H9 (cell line): ENCODE measurements at regions not wholly inside any gene's neighbourhood (a gene's known extent, or its start where the extent isn't known, plus 50 kb on each side); places are given as distances from the start of the nearest gene placed in this dataset.

Source experiments
- DNase-seq: peaks from one replicate; pipeline ENCODE4 v3.0.0-alpha.2; 2017
- H2AFZ ChIP-seq: one replicate; pipeline ENCODE4 v1.6.1; 2013; ENCODE audit warnings: mild to moderate bottlenecking, low read length, control low read depth, moderate library complexity
- H2AK5ac ChIP-seq: 2 replicates; pipeline ENCODE4 v1.6.1; 2013; ENCODE audit warnings: low read length, control low read depth, mixed read lengths; ENCODE audit not compliant: insufficient read length
- H2BK120ac ChIP-seq: one replicate; pipeline ENCODE4 v1.6.1; 2013; ENCODE audit warnings: low read depth, mild to moderate bottlenecking, low read length, control low read depth, inconsistent platforms; ENCODE audit not compliant: poor library complexity, severe bottlenecking
- H2BK12ac ChIP-seq: 2 replicates; pipeline ENCODE4 v1.6.1; 2013; ENCODE audit warnings: low read length, control low read depth, mixed read lengths, low read depth; ENCODE audit not compliant: insufficient read length
- H2BK15ac ChIP-seq: 2 replicates; pipeline ENCODE4 v1.6.1; 2013; ENCODE audit warnings: low read depth, low read length, control low read depth
- H2BK20ac ChIP-seq: one replicate; pipeline ENCODE4 v1.6.1; 2013; ENCODE audit warnings: low read depth, mild to moderate bottlenecking, low read length, control low read depth, inconsistent platforms; ENCODE audit not compliant: poor library complexity, severe bottlenecking
- H2BK5ac ChIP-seq: 2 replicates; pipeline ENCODE4 v1.6.1; 2013; ENCODE audit warnings: low read length, control low read depth, mixed read lengths; ENCODE audit not compliant: insufficient read length
- H3K14ac ChIP-seq: 2 replicates; pipeline ENCODE4 v1.6.1; 2013; ENCODE audit warnings: low read length, control low read depth; ENCODE audit not compliant: insufficient read depth
- H3K18ac ChIP-seq: 2 replicates; pipeline ENCODE4 v1.6.1; 2013; ENCODE audit warnings: low read depth, mild to moderate bottlenecking, mixed read lengths, low read length, control low read depth; ENCODE audit not compliant: insufficient read length
- H3K23ac ChIP-seq: 2 replicates; pipeline ENCODE4 v1.6.1; 2013; ENCODE audit warnings: low read length, control low read depth, mixed read lengths, low read depth; ENCODE audit not compliant: insufficient read length
- H3K23me2 ChIP-seq: 2 replicates; pipeline ENCODE4 v1.6.1; 2013; ENCODE audit warnings: low read depth, mild to moderate bottlenecking, mixed read lengths, low read length, control low read depth; ENCODE audit not compliant: insufficient read length, poor library complexity, severe bottlenecking
- H3K27ac ChIP-seq: 2 replicates; pipeline ENCODE4 v1.5.1; 2013; ENCODE audit warnings: low read length, control low read depth, mixed read lengths, low read depth; ENCODE audit not compliant: insufficient read length
- H3K27me3 ChIP-seq: 2 replicates; pipeline ENCODE4 v1.6.1; 2013; ENCODE audit warnings: low read length, control low read depth, inconsistent platforms; ENCODE audit not compliant: insufficient read depth
- H3K4ac ChIP-seq: 2 replicates; pipeline ENCODE4 v1.6.1; 2013; ENCODE audit warnings: low read depth, mild to moderate bottlenecking, control low read depth, inconsistent platforms, low read length, moderate library complexity
- H3K4me1 ChIP-seq: 2 replicates; pipeline ENCODE4 v1.6.1; 2013; ENCODE audit warnings: low read length, control low read depth, inconsistent platforms; ENCODE audit not compliant: insufficient read depth
- H3K4me2 ChIP-seq: 2 replicates; pipeline ENCODE4 v1.6.1; 2013; ENCODE audit warnings: low read length, control low read depth, mixed read lengths; ENCODE audit not compliant: insufficient read length, insufficient read depth
- H3K56ac ChIP-seq: 2 replicates; pipeline ENCODE4 v1.6.1; 2013; ENCODE audit warnings: low read depth, mild to moderate bottlenecking, mixed read lengths, low read length, control low read depth; ENCODE audit not compliant: insufficient read length
- H3K79me1 ChIP-seq: 2 replicates; pipeline ENCODE4 v1.6.1; 2013; ENCODE audit warnings: low read depth, mild to moderate bottlenecking, moderate library complexity, low read length, control low read depth, inconsistent platforms; ENCODE audit not compliant: insufficient read depth, poor library complexity, severe bottlenecking
- H3K79me2 ChIP-seq: 2 replicates; pipeline ENCODE4 v1.6.1; 2013; ENCODE audit warnings: low read length, control low read depth, inconsistent platforms; ENCODE audit not compliant: insufficient read depth
- H3K9ac ChIP-seq: 2 replicates; pipeline ENCODE4 v1.6.1; 2013; ENCODE audit warnings: low read length, control low read depth, mixed read lengths; ENCODE audit not compliant: insufficient read length; ENCODE audit errors: extremely low read depth
- H3K9me3 ChIP-seq: one replicate; pipeline ENCODE4 v1.6.1; 2013; ENCODE audit warnings: low read depth, low read length, inconsistent platforms; ENCODE audit not compliant: control insufficient read depth
- H3T11ph ChIP-seq: one replicate; pipeline ENCODE4 v1.6.1; 2013; ENCODE audit warnings: mild to moderate bottlenecking, low read length, control low read depth, inconsistent platforms
- H4K20me1 ChIP-seq: one replicate; pipeline ENCODE4 v1.6.1; 2013; ENCODE audit not compliant: control insufficient read depth, insufficient read length, insufficient read depth
- H4K5ac ChIP-seq: 2 replicates; pipeline ENCODE4 v1.6.1; 2013; ENCODE audit warnings: low read depth, mild to moderate bottlenecking, mixed read lengths, low read length, control low read depth; ENCODE audit not compliant: insufficient read length
- H4K8ac ChIP-seq: replicated peaks from 2 replicates; pipeline ENCODE4 v1.6.1; 2013; ENCODE audit warnings: low read length, control low read depth, mixed read lengths, low read depth; ENCODE audit not compliant: insufficient read length
- H4K91ac ChIP-seq: 2 replicates; pipeline ENCODE4 v1.6.1; 2013; ENCODE audit warnings: low read depth, mild to moderate bottlenecking, moderate library complexity, mixed read lengths, low read length, control low read depth; ENCODE audit not compliant: insufficient read length
- H3K27ac Mint-ChIP-seq, 3 experiments: 2 replicates in 2 of 3; 3 replicates in 1 of 3; pipeline ENCODE4 v1.8.0; 2020 to 2021; ENCODE audit warnings: mixed read lengths in 3 of 3, mild to moderate bottlenecking in 1 of 3, moderate library complexity in 1 of 3
- H3K27me3 Mint-ChIP-seq: 2 replicates; pipeline ENCODE4 v1.8.0; 2021; ENCODE audit warnings: low read depth, mild to moderate bottlenecking, moderate library complexity, mixed read lengths
- H3K36me3 Mint-ChIP-seq, 3 experiments: 2 replicates in 2 of 3; 3 replicates in 1 of 3; pipeline ENCODE4 v1.8.0; 2020 to 2021; ENCODE audit warnings: low read depth in 3 of 3, mixed read lengths in 3 of 3; ENCODE audit not compliant: insufficient read depth in 1 of 3
- H3K4me1 Mint-ChIP-seq, 2 experiments: 2 replicates each; pipeline ENCODE4 v1.8.0; 2020; ENCODE audit warnings: mixed read lengths in 2 of 2
- H3K4me3 Mint-ChIP-seq, 2 experiments: 2 replicates in 1 of 2; 3 replicates in 1 of 2; pipeline ENCODE4 v1.8.0; 2020 to 2021; ENCODE audit warnings: mild to moderate bottlenecking in 2 of 2, mixed read lengths in 2 of 2, moderate library complexity in 1 of 2
- H3K9me3 Mint-ChIP-seq, 2 experiments: 2 replicates in 1 of 2; 3 replicates in 1 of 2; pipeline ENCODE4 v1.8.0; 2020; ENCODE audit warnings: mild to moderate bottlenecking in 2 of 2, mixed read lengths in 2 of 2, moderate library complexity in 1 of 2
- WGBS: extraction: QIAGEN DNeasy Blood & Tissue Kit; methylation state at CpG from one replicate; pipeline ENCODE4 v1.1.7; 2013; ENCODE audit warnings: missing lambda C conversion rate, low lambda C conversion rate, mixed read lengths; ENCODE audit not compliant: insufficient read length; ENCODE audit errors: extremely low coverage; 5-methylcytosine and 5-hydroxymethylcytosine counted together
- TF ChIP-seq, protein P1 (sequence below): fragments of 200-600 bp; sonication (generic); conservative IDR thresholded peaks from 3 replicates; pipeline ENCODE4 v1.8.0; 2021; ENCODE audit warnings: antibody characterized with exemption, mild to moderate bottlenecking

- H3K18ac ChIP-seq = no peak overlapping the region
- H3K14ac ChIP-seq = no peak overlapping the region
- no peaks in the 10 kb centered on the region for H3K4me1 ChIP-seq
- H3K27me3 ChIP-seq = no peaks in the 10 kb centered on the region
- no peak overlapping the region for H3K4me2 ChIP-seq
- no peak overlapping the region for H4K5ac ChIP-seq
- no peak overlapping the region for H2AFZ ChIP-seq
- H3K79me2 ChIP-seq = no peaks in the 10 kb centered on the region
- H3K23me2 ChIP-seq = no peaks in the 10 kb centered on the region
- TF ChIP-seq, protein P1, sequence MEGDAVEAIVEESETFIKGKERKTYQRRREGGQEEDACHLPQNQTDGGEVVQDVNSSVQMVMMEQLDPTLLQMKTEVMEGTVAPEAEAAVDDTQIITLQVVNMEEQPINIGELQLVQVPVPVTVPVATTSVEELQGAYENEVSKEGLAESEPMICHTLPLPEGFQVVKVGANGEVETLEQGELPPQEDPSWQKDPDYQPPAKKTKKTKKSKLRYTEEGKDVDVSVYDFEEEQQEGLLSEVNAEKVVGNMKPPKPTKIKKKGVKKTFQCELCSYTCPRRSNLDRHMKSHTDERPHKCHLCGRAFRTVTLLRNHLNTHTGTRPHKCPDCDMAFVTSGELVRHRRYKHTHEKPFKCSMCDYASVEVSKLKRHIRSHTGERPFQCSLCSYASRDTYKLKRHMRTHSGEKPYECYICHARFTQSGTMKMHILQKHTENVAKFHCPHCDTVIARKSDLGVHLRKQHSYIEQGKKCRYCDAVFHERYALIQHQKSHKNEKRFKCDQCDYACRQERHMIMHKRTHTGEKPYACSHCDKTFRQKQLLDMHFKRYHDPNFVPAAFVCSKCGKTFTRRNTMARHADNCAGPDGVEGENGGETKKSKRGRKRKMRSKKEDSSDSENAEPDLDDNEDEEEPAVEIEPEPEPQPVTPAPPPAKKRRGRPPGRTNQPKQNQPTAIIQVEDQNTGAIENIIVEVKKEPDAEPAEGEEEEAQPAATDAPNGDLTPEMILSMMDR = no peak
- DNase-seq = no peak
- H2BK120ac ChIP-seq = no peak overlapping the region
- no peak overlapping the region for H2AK5ac ChIP-seq
- H2BK5ac ChIP-seq = no peak overlapping the region
- no peaks in the 10 kb centered on the region for H3K36me3 Mint-ChIP-seq
- H3K27ac ChIP-seq = no peak overlapping the region
- H3T11ph ChIP-seq = no peak overlapping the region
- no peak overlapping the region for H3K27ac Mint-ChIP-seq
- no peak overlapping the region for H4K8ac ChIP-seq
- H3K9me3 Mint-ChIP-seq = peaks cover 2% of the 10 kb centered on the region in 2 experiments; a peak in 3 of 5 replicates
- H4K20me1 ChIP-seq = no peaks in the 10 kb centered on the region
- H3K4me3 Mint-ChIP-seq = no peak overlapping the region
- H2BK12ac ChIP-seq = no peak overlapping the region
- WGBS = no CpG with 5 or more reads among the region's 2 CpGs
- no peaks in the 10 kb centered on the region for H3K9me3 ChIP-seq
- H3K79me1 ChIP-seq = no peaks in the 10 kb centered on the region
- no peak overlapping the region for H2BK15ac ChIP-seq
- no peak overlapping the region for H3K23ac ChIP-seq
- H3K27me3 Mint-ChIP-seq = no peaks in the 10 kb centered on the region
- no peaks in the 10 kb centered on the region for H3K4me1 Mint-ChIP-seq
- H3K56ac ChIP-seq = no peak overlapping the region
- no peak overlapping the region for H3K9ac ChIP-seq
- H3K4ac ChIP-seq = no peak overlapping the region
- H2BK20ac ChIP-seq = no peak overlapping the region
- H4K91ac ChIP-seq = no peak overlapping the region
Measured at GRCh38 chr6:50249493-50249892, 199.8 kb upstream of the DEFB112 start.
